NCI-H2227 treated with DMSO at 0.1 percent for 48 hours (cell line): ENCODE measurements at regions not wholly inside any gene's neighbourhood (a gene's known extent, or its start where the extent isn't known, plus 50 kb on each side); places are given as distances from the start of the nearest gene placed in this dataset.
"Not testable (repeated sequence)": the region's sequence is repeated elsewhere in the genome, so short reads cannot be mapped to it uniquely, and the experiment has no call there.

Source experiments
- DNase-seq: peaks from one replicate; lab custom pipeline; 2025; lab: John Stamatoyannopoulos, UW

- no peak for DNase-seq
Observed at GRCh38 chr5:40134883-40135520, 544.7 kb upstream of the PTGER4 start.

GRCh38 chr5:40124367-40124766 is 555.3 kb upstream of the PTGER4 start:
- DNase-seq: no peak

- DNase-seq: no peak
Observed at GRCh38 chr5:40121236-40121635, 558.5 kb upstream of the PTGER4 start.

- no peak for DNase-seq
Observed at GRCh38 chr5:40112875-40113274, 566.8 kb upstream of the PTGER4 start.

- DNase-seq: not testable (repeated sequence)
Observed at GRCh38 chr5:40111036-40111435, 568.7 kb upstream of the PTGER4 start.

- not testable (repeated sequence) for DNase-seq
Observed at GRCh38 chr5:40108764-40109390, 570.8 kb upstream of the PTGER4 start.

- DNase-seq: not testable (repeated sequence)
Observed at GRCh38 chr5:40107786-40108185, 571.9 kb upstream of the PTGER4 start.

GRCh38 chr5:40106847-40107246 is 572.9 kb upstream of the PTGER4 start:
- no peak for DNase-seq

GRCh38 chr5:40098313-40098712 is 581.4 kb upstream of the PTGER4 start:
- DNase-seq: no peak

- no peak for DNase-seq
Observed at GRCh38 chr5:40093550-40093949, 586.2 kb upstream of the PTGER4 start.

- no peak for DNase-seq
Observed at GRCh38 chr5:40089269-40089668, 590.4 kb upstream of the PTGER4 start.

- no peak for DNase-seq
Observed at GRCh38 chr5:40084614-40085013, 595.1 kb upstream of the PTGER4 start.

GRCh38 chr5:40082313-40082712 is 597.4 kb upstream of the PTGER4 start:
- no peak for DNase-seq

- no peak for DNase-seq
Observed at GRCh38 chr5:40080191-40080590, 599.5 kb upstream of the PTGER4 start.

GRCh38 chr5:40078898-40079575 is 600.7 kb upstream of the PTGER4 start:
- DNase-seq: no peak

- DNase-seq: no peak
Observed at GRCh38 chr5:40074826-40075225, 604.9 kb upstream of the PTGER4 start.

- DNase-seq: no peak
Observed at GRCh38 chr5:40073927-40074326, 605.8 kb upstream of the PTGER4 start.

GRCh38 chr5:40071870-40072269 is 607.8 kb upstream of the PTGER4 start:
- DNase-seq: no peak

- no peak for DNase-seq
Observed at GRCh38 chr5:40066616-40067015, 613.1 kb upstream of the PTGER4 start.

GRCh38 chr5:40052808-40053207 is 626.9 kb upstream of the PTGER4 start:
- DNase-seq: no peak

- DNase-seq: no peak
Observed at GRCh38 chr5:40046792-40047191, 622.0 kb upstream of the DAB2 start.

GRCh38 chr5:40045429-40045828 is 620.6 kb upstream of the DAB2 start:
- no peak for DNase-seq

- no peak for DNase-seq
Observed at GRCh38 chr5:40043916-40044315, 619.1 kb upstream of the DAB2 start.
